HG03469 (cell line): ENCODE measurements at regions not wholly inside any gene's neighbourhood (a gene's known extent, or its start where the extent isn't known, plus 50 kb on each side); places are given as distances from the start of the nearest gene placed in this dataset.
"Not testable (repeated sequence)": the region's sequence is repeated elsewhere in the genome, so short reads cannot be mapped to it uniquely, and the experiment has no call there.

ENCODE experiments used
- ATAC-seq: cut with Tn5 transposase; IDR thresholded peaks from one replicate; pipeline ENCODE4 v1.9.1; 2021; ENCODE audit warnings: mild to moderate bottlenecking, moderate library complexity, moderate number of reproducible peaks; ENCODE audit not compliant: unreplicated experiment

DNA sequence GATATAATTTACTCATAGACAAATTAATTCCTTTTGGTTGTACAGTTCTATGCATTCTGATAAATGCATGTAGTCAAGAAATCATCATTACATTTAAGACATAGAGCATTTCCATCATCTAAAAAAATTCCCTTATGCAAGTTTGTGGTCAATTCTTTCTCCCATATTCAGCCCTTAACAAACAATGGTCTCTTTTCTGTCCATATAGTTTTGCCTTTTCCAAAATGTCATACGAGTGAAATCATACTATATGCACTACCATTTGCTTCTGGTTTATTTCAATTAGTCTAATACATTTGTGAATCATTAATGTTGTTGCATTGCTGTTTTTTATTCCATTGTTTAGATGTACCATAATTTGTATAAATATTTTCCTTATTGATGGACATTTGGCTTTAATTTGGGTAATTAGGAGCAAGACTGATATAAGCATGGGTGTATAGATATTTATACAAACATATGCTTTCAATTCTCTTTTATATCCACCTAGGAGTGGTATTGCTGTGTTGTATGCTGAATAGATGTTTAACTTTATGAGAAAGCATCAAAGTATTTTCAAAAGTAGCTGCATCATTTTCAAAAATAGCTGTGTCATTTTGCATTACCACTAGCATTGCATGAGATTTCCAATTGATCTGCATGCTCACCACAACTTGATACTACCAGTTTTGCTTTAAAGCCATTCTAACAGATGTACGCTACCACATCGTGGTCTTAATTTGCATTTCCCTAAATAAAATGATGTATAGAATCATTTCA is 397.0 kb upstream of the ADAMTS5 start:
- no peak for ATAC-seq

DNA sequence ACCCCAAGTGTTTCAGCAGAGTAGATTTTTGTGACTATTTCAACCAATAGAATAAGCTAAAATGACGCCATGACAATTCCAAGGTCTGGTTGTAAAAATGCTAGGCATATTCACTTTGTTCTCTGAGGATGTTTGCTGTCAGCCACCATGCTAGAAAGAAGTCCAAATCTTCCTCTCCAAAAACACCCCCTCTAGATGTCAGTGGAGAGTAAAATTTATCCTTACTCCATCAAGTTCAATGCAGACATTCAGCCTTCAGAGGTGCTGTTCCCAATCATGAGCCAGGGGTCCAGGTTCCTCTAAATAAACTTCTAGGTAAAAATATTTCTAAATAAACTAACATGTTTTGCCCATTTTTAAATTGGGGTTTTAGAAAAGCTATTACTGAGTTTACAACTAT is 395.4 kb upstream of the ADAMTS5 start:
- no peak for ATAC-seq

DNA sequence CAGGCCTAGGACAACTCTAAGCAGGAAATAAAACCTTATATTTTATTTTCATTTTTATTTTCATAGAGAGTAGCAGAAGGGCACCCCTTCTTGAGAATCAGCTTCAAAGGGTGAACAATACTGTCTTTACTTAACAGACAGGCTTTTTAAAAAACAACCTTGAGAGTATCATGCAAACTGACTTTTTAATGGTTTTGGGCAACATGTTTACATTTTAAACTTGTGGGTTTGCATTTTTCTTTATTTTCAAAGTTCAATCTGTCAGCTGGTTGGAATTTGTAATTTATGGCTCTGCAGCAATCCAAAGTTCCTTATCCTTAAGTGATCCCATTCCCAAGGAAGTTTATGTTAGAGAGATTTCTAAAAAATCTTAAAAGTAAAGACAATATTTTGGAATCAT is 392.3 kb upstream of the ADAMTS5 start:
- ATAC-seq = no peak

DNA sequence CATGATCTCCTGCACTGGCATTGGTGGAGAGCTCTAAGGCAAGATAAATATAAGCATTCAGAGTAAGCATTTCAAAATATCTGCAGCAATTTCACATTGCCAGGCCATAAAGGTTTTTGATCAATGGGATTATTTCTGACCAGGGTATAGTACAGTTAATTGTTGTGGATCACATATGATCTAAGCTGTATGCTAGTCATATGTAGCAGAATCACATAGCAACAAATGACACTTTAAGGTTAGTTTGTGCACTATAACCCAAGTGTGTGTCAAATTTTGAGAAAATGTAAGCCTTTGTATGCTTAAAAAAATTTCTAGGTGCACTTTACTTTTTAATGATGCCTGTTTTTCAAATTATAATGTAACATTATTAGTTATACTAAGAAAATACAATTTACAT is 386.0 kb upstream of the ADAMTS5 start:
- ATAC-seq = no peak

DNA sequence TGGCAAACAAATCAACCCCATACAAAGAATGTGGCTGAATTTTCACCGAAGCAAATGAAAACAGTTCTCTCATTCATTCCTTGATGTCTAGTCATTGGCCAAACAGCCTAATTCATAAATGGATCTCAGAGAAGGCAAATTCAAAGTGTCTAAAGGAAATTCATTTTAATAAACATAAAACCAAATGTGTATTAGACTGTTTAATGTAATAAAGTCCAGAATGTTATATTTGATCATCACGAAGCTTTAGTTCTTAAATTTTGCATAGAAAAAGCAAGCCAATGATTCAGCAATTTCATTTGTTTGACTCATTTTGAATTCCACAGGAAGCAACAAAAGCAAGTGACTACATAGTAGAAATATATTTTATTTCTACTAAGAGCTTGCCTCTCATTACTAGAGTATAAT is 379.2 kb upstream of the ADAMTS5 start:
- no peak for ATAC-seq

DNA sequence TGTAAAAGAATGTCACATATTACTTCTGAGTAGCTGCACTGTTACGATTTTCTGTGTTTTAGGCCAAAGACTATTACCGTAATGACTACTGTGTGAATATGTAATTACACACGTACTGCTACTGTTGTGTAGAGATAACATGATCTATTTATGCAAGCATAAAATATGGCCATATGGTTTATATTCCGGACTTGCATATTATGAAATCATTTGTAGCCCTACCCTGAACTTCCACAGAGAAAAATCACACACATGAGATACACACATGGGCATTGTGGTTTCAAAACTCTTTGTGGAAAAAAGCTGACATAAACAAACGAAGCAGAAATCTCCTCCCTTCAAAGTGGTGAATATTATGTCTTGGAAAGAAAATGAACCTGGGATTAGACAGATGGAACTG is 373.0 kb upstream of the ADAMTS5 start:
- no peak for ATAC-seq

- not testable (repeated sequence) for ATAC-seq
Measured at GRCh38 chr21:27338007-27338406, 371.1 kb upstream of the ADAMTS5 start.

- ATAC-seq = no peak
Measured at GRCh38 chr21:27333096-27333495, 366.2 kb upstream of the ADAMTS5 start.

DNA sequence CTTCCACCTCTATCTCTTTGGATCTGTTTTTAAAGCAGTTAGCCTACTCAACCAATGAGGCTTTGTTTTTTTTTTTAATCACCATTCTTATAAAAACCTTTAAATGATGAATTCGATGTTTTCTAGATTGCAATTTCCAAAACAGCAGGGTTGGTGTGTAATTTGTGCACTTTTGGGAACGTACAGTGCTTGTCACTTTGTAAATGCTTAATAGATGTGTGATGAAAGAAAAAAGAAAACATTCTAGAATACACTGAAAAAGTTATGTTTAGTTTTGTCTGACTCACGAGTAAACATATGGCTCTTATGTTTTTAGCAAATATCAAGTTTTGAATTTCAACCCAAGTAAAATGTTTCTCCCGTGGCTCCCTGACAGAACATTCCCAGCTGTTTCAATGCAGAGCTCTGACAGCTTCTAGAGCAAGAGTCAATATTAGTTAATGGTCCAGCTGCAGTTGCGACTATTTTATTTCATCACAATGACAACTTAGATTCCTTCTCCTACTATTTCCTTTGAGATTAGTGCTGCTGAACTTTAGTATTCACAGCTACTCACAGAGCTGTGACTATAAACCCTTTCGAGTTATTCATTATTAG is 362.5 kb upstream of the ADAMTS5 start:
- no peak for ATAC-seq

DNA sequence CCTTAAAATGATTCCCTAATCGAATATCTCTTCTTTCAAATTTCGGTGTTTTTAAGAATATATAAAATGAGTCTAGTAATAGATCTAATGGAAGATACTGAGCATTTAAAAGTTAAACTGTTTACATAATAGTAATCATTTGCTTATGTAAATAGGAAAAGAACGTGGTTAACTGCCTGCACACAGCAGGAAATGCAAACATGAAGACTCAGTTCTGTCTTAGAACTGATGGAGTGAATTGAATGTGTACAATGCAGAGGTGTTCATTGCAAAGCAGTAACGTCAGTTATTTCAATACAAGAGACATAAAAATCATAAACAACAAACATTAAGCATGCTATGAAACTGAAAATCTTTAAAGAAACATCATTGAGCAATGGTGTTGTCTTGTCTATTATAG is 359.4 kb upstream of the ADAMTS5 start:
- ATAC-seq = no peak

DNA sequence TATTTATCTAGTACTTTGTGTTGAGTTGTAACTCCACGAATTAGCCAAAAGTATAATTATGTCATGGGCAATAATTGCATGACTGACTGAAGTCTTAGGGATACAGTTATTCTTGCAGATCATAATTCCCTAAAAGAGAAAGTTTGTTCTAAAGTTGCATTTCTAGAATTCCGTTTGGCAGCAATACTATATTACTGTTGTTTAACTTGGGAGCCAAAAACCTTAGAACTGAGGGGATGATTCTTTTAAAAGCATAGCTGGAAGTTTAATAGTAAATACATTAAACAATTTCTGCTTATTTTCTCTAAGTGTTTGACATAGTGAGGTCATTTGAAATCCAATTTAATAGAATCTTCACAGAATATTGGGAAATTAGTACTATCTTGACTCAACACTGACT is 356.4 kb upstream of the ADAMTS5 start:
- ATAC-seq = no peak

- no peak for ATAC-seq
Measured at GRCh38 chr21:27321791-27322190, 354.9 kb upstream of the ADAMTS5 start.

- ATAC-seq = no peak
Measured at GRCh38 chr21:27320868-27321267, 354.0 kb upstream of the ADAMTS5 start.

- ATAC-seq = not testable (repeated sequence)
Measured at GRCh38 chr21:27317601-27318000, 350.7 kb upstream of the ADAMTS5 start.

DNA sequence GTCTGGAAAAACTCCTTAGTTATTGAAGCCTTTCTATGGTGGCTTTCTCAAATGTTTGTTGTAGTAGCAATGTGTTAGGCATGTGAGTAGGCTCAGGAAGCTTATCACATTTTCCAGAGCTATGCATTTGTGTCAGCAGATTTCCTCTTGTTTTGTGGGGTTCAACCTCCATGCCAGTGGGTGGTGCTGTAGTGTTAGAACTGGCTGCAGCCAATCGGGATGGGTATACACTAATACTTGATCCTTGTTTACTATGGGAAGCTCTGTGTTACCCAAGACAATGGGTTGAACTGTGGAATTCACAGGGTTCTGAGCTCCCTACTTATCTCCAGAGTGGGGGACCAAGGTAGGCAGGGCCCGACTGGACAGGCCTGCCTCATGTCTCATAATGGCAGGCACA is 348.5 kb upstream of the ADAMTS5 start:
- ATAC-seq = no peak

GRCh38 chr21:27314131-27314530 is 347.2 kb upstream of the ADAMTS5 start:
- ATAC-seq = no peak

GRCh38 chr21:27306791-27307775 is 340.2 kb upstream of the ADAMTS5 start:
- no peak for ATAC-seq

DNA sequence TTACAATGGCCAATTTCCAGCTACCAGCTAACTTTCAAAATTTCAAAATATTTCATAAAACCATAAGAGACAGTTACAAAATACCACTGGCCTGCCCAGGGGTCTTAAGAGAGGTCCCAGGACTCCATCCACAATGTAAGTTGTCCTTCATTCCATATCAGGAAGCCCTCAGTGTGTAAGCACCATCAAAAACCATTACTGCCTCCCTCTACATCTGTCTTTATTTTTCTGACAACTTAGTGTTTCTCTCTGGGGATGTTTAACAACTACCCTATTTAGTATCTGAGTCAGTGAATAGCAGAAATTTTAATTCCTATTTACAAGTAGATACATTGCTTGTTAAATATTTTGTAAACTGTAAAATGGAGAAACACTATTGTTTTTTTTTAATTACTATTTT is 339.3 kb upstream of the ADAMTS5 start:
- ATAC-seq = no peak

- ATAC-seq = no peak
Measured at GRCh38 chr21:27301220-27301619, 334.3 kb upstream of the ADAMTS5 start.

GRCh38 chr21:27300770-27301169 is 333.9 kb upstream of the ADAMTS5 start:
- no peak for ATAC-seq

GRCh38 chr21:27298465-27298864 is 331.6 kb upstream of the ADAMTS5 start:
- no peak for ATAC-seq

GRCh38 chr21:27293239-27293638 is 326.4 kb upstream of the ADAMTS5 start:
- no peak for ATAC-seq
